Endothelial cell of hepatic sinusoid (primary cell): ENCODE measurements at regions not wholly inside any gene's neighbourhood (a gene's known extent, or its start where the extent isn't known, plus 50 kb on each side); places are given as distances from the start of the nearest gene placed in this dataset.

Experiments used
- in situ Hi-C: cut with HindIII; loops from 2 replicates; pipeline ENCODE4 v1.10.0; 2017; ENCODE audit warnings: low sequenced_read_pairs

DNA sequence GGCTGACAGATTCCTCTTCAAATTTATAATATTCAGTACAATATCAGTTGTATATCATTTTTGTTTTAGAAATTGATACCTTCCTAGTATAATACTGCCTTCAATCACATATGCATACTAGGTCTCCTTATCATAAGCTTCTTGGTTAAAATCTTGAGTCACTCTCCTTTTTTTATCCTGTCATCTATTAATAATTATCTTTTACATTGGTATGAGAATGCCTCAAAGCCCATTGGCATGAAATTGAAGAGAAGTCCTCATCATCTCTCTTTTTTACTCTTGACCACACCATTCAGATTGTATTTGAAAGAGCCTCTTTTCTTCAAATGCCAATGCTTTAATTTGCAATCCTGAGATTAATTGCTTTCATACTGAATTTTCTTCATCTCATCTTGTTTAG lies 810.3 kb downstream of the BRINP1 start:
- in situ Hi-C loops, result loop anchor here (5.0 kb wide), 1 partner anchor 48 kb away; no protein-coding TSS in a partner anchor

DNA sequence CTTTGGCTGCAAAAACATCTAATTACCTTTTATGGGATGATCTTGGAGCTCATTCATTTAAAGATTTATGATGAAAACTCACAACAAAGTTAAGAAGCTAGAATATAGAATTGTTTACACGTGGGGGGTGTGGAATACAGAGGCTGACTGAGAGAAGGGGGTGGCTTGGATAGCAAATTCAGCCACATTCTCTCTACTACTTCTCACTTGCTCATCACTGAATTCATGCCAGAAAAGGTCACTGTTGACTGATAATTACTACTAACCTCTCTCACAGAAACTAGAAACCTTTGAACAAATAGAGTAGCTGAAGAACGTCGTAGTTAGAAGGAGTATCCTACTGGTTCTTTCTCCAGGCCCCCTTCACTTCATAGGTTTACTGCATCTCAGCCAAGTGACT lies 808.2 kb downstream of the BRINP1 start:
- in situ Hi-C loops, result no loop called here

DNA sequence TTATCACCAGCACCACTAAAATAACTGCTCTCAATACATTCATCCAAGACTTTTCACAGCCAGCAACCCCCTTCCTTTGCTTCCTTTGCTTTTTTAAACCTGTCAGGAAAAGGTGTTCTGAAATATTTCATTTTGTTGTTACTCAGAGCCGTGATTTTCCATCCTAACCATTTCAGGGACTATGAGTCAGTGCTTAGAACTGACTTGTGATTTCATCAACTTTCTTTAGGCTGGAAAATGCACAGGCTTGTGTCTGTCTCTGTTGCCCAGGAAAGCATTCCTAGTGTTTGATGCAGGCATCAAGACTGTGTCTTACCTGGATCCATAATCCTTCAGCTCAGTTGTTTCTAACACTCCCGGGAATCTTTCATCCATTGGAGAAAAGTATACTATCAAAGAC lies 805.6 kb downstream of the BRINP1 start:
- in situ Hi-C loops, result no loop called here

DNA sequence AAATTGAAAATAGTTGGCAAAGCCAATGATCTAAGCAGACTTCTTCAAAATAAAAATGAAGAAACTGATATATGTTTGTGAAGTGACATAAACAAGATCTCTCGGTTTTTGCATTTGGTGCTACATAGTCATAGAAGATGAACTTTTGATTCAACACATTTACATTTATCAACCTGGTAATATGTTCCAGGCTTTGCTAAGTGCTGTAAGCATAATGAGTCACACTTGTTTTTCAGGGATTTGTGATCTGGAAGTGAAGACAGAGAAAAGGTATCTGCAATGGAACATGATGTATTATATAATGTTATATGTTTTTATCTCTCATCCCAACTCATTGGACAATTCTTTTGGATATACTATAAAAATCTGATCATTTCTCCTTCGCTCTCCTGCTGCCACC lies 801.4 kb downstream of the BRINP1 start:
- in situ Hi-C loops, result no loop called here

DNA sequence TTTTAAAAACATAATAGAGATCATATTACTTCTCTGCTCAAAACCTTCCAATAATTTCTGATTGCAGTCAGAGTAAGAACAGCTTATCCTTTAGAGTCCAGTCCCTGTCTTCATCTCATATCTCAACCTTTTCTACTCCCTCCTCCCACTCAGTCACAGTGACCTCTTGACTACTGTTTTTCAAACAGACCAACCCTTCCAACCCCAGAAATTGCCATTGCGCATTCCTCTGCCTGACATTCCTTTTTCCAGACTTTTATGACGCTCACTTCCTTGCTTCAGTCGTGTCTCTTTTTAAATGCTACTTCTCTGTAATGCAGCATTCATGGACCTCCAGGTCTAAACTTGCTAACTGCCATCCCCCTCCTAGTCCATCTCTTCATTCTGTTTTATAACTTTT lies 800.5 kb downstream of the BRINP1 start:
- in situ Hi-C loops, result no loop called here

DNA sequence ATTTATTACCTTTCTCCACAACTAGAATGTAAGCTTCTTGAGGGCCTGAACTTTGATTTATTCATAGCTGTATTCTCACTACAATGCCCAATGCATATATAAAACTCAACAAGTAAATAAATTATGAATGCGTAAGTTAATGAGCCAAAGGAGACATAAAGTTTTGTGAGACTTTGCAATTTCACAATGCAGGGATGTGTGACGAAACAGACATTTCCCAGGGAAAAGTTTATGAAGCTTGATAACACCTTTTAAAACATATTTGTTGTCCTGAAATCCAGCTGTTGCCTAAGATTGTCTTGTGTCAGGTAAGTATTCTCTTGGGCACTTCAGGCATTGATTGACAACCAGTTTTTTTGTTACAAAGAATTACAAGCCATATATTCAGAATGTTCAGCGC lies 800.1 kb downstream of the BRINP1 start:
- in situ Hi-C loops, result no loop called here

DNA sequence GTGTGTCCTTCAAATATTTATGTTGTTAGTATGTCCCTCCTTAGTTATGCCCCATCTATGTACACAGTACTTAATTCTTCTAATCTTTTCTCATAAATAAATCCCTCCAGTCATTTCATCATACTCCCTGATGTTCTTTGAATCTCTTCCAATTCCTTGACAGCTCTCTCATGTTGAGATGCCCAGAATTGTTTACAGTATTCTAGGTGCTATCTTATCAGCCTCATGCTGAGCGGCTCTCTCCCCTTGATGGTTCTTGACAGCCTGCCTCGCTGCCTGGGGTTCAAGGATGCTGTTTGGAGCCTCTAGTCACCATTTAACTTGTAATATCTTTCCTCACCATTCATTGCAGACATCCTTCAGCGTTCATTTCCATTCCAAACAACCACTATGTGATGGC lies 799.2 kb downstream of the BRINP1 start:
- in situ Hi-C loops, result no loop called here

DNA sequence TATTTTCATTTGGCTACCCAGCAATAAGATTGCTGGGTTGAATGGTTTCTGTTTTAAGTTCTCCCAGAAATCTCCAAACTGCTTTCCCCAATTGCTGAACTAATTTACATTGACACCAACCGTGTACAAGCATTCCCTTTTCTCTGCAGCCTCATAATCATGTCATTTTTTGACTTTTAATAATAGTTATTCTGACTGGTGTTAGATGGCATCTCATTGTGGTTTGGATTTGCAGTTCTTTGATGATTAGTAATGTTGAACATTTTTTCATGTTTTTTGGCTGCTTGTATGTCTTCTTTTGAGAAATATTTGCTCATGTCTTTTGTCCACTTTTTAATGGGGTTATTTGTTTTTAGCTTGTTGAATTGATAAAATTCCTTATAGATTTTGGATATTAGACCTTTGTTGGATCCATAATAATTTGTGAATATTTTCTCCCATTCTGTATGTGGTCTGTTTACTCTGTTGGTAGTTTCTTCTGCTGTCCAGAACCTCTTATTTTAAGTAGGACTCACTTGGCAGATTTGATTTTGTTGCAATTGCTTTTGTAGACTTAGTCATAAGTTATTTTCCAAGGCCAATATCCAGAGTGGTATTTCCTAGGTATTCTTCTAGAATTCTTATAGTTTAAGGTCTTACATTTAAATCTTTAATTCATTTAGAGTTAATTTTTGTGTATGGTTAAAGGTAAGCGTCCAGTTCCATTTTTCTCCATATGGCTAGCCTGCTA lies 793.7 kb downstream of the BRINP1 start:
- in situ Hi-C loops, result no loop called here

DNA sequence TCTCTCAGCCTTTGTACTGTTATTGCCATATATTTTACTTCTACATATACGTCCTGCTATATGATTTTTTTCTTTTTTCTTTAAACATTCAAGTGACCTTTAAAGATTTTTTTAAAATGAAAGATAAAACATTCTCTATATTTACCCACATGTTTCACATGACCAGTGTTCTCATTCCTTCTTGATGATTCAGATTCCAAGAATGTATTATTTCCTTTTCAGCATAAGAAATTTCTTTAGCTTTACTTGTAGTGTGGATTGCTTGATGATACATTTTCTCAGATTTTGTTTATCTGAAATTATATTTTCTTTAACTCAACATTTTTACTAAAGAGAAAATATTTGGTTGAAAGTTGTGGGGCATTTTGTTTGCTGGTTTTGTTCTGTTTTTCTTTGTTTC lies 792.1 kb downstream of the BRINP1 start:
- in situ Hi-C loops, result no loop called here

DNA sequence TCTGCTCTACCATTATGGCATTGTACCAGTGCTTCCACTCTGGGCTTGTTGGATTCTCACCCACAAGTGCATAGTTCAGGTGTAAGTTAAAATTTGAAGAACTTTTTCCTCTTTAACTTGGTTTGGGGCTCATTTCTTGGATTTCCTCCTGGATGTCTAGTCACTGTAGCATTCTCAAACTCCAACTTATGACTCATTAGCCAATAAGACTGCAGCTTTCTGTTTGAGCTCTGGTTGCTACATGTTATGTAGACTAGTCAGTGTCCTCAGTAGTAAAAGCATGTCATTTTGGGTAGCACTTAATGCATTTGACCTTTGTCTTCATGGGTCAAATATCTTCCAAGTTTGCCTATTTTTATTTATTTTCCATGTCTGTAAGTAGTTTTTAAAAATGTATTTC lies 790.8 kb downstream of the BRINP1 start:
- in situ Hi-C loops, result no loop called here

DNA sequence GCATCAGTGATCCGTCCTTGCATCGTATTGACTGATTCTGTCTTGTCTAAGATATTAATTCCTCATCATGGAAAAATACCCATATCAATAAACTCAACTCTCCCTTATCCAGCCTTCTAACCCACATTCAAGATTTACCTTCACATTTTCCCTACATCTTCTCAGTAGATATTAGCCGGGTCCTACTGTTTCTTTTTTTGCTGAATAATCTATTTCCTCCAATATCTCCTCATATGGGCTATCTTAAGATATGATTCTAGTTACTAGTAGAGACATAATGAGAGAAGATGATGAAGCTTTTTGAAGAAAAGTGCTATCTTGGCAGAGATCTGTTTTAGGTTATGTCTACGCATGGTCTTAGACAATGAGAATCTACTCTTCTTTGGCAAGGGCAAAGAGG lies 785.8 kb downstream of the BRINP1 start:
- in situ Hi-C loops, result no loop called here

DNA sequence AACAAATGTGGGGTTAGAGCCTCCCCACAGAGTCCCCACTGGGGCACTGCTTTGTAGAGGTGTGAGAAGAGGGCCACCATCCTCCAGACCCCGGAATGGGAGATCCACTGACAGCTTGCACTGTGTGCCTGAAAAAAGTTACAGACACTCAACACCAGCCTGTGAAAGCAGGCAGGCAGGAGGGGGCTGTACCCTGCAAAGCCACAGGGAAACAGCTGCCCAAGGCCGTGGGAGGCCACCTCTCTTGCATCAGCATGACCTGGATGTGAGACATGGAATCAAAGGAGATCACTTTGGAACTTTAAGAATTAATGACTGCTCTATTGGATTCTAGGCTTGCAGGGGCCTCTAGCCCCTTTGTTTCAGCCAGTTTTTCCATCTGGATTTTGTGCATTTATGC lies 782.3 kb downstream of the BRINP1 start:
- in situ Hi-C loops, result no loop called here

DNA sequence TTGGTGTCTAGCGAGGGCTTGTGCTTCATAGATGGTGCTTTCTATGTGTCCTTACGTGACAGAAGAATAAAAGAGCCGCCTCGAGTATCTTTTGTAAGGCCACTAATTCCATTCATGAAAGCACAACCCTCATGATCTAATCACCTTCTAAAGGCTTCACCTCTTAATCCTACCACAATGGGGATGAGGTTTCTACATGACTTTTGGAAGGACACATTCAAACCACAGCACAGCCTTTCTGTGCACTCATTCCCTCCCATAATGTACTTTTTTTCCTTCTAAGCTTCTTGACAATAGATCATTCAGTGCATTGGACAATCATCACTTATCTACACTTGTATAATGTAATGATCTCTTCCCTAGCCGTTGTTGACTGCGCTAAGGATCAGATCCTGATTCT lies 774.8 kb downstream of the BRINP1 start:
- in situ Hi-C loops, result no loop called here

DNA sequence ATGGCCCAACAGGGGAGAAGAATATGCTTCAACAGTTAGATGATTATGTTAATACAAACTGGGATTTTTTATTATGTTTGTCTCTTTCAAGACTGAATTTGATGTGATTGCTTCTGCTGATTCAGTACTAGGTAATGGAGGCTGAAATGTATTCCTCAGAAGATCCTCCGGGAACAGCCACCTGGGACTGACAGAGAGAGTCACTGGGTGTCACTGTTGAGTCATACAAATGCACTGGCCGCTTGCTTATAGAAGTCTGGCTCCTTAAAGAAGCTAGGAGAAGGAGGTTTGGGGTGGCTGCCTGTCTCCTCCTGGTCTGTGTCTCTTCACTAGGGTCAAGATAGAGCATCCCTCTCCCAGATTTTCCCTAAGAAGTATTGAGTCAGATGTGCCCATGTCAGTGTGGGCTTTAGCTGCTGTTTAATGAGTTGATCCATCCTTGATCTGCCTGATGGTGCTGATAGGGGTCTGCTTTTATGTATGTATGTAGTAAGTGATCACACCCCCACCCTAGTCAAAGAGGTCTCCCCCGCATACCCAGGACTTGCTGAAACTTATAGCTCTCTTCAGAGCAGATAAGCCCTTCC lies 773.4 kb downstream of the BRINP1 start:
- in situ Hi-C loops, result no loop called here

DNA sequence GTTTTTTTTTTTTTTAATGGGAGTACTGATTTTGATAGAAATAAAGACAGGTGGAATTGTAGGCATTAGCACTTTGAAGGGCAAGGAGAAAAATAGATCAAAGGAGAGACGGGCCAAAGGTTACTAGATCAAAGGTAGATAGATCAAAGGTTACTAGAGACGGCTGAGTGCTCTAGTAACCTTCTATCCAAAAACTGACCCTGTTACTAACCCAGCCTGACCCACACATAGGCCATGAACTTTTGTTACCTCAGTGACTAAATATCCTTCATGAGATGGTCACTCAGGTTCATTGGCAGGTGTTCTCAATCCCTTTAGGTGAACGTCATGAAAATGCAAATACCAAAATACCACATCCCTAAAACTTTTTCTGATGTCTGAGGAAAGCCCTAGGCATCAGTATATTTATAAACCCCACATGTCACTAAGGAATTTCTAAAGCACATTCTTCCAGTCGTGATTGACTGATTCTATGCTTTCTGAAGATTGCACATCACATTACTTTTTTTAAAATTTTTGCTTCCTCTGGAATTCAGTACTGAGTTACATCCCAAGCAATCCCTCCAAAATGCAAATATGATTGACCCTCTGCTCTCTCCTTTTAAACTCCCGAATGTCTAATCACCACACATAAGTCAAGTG lies 772.7 kb downstream of the BRINP1 start:
- in situ Hi-C loops, result no loop called here

DNA sequence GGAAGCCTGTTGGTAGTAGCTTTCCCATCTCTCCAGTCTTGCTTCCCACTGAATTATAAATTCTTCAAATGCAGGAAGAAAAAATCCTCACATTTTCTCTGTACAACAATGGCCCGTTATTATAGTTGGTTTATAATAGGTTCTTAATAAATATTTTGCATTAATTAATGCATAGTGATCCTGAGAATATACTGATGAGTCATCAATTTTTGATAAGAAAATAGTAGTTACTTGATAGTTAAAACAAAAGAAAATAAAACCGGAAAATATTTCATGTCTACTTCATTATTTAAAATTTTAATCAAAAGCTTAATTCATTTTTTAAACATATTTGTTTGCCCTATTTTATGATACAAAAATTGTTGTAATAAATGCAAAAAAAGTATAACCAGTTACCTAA lies 762.6 kb downstream of the BRINP1 start:
- in situ Hi-C loops, result loop anchor here (5.0 kb wide), 1 partner anchor 49 kb away; no protein-coding TSS in a partner anchor

DNA sequence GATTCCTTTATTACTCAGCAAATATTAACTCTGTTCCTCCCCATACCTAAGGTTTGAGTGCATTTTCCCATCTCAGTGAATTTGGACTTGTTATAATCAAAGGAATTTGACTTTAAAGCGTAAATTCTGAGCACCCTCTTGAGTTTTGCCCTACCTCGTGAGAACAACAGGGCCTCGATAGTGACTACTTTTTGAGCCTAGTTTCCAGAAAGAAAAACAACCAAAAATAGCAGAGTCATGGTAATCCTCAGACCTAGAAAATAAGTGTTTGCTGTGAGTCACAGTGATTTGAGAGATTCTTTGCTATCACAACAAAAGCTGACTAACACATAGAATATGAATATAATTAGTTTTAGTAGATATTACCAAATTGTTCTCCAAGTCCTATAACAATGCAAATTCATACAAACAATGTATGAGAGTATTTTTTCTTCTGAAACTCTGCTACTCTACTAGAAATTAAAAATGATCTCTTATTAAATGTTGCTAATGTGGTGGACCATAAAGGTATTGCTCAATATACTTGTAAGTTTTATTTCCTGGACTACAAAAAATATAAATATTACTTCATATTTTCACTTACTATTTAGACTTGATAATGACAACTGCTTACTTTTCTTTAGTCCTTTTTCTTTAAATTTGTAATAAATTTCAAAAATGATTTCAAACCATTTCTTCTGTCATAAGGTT lies 759.7 kb downstream of the BRINP1 start:
- in situ Hi-C loops, result loop anchor here (5.0 kb wide), 1 partner anchor 52 kb away; no protein-coding TSS in a partner anchor

DNA sequence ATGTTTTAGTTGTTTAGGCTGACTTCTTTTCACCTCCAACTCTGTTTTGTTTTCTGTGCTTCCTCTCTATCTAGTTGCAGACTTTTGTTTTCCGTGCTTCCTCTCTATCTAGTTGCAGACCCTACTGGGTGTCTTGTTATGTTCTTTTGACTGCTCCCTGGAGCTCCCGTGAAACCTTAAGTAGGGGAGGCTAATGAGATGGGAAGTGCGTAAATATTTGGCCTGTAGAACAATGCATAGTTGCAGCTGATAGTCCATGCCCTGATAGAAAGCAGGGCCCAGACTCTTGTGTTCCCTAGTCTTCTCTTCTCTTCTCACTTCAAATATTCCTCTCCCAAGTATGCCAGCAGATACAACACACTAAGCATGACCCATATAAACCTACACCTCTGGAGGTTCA lies 757.0 kb downstream of the BRINP1 start:
- in situ Hi-C loops, result no loop called here

DNA sequence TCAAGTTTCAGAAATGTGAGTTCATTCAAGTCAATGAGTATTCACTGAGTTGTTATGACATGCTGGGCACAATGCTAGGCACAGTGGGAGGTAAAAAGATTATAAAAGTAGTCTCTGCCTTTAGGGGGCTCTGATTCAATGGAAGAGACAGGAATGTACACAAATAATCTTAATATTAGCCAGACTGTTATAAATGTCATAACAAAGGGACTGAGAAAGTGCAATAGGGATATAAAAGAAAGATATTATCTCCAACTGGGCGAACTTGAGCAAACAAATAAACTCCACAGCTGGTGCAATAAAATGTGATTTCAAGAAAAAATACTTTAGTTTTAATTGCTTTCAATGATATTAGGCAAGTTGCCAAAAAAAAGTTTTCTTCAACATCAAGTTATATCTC lies 755.2 kb downstream of the BRINP1 start:
- in situ Hi-C loops, result no loop called here

DNA sequence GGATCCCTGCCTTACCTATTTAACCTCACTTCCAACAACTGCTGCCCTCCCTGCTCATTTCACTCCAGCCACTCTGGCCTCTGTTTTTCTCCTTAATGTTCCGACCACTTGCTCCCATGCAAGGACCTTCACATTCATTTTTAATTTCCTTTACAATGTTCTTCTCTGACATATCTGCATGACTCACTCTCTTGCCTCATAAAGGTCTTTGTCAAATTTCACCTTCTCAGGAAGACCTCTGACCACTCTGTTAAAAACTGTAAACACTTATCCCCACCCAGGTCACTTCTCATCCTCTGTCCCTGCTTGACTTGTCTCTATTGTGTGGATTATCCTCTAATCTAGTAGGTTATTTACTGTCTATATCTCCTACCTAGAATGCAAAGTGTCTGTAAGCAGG lies 751.2 kb downstream of the BRINP1 start:
- in situ Hi-C loops, result no loop called here

DNA sequence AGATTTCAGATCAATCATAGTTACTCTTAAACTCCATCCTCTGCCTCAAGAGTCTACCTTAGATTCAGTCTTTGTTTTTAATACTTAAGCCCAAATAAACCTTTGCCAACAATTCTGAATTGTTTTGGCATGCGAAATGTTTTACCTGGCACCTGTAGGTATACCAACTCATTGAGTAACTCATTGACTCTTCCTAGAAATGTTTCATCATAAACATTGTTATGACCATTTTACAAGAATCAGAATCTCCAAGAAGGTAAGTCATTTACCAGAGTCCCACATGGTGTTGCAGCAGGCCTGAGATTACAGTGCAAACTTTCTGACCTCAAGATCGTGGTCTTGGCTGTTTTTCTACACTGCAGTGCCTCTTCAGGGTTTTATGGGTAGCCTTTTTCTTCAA lies 750.4 kb downstream of the BRINP1 start:
- in situ Hi-C loops, result no loop called here

DNA sequence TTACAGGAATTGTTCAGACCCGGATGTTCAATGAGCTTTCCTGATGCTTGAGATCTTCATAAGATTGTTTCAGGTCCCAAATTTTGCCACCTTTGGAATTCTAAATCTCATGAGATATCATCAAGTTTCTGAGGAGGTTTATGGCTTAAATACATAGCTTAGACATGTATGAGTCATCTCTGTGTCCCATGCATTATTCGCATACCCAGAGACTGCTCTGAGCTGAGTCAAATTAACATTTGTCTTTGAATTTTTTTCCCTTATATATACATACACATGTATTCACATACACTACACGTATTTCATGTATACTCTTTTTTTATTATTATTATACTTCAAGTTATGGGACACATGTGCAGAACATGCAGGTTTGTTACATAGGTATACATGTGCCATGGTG lies 744.6 kb downstream of the BRINP1 start:
- in situ Hi-C loops, result no loop called here
